ENCODE measurements at regions not wholly inside any gene's neighbourhood (a gene's known extent, or its start where the extent isn't known, plus 50 kb on each side); places are given as distances from the start of the nearest gene placed in this dataset.

DNA sequence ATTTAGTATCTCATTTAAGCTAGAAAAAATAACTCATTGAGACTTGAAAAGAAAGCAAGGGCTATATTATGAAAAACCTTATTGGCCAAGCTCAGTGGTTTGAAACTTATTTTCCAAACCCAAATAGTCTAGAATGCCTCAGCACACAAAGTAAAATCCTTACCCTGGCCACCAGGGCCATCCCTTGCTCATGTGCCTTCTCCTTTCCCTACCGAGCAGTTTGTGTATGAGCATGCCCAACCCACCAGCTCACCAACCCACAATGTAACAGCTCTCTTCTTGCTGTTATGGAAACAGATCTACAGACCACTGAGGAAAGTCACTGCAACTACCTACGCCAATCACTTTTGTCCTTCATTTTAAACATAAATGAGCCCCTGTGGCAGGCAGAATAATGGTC, 79.6 kb upstream of the CARMIL1 start:
- DNase-seq (ENCODE audit: low read depth, low spot score) = no peak
- Histone ChIP-seq H3K27ac (ENCODE audit: control insufficient read depth, insufficient read depth) (no peak overlapping the region), H3K79me2 (ENCODE audit: control insufficient read depth, insufficient read depth, low read length) (no peaks in the 10 kb centered on the region), H3K36me3 (ENCODE audit: control insufficient read depth in 2 of 2, insufficient read depth in 2 of 2, low read length in 1 of 2) (no peaks in the 10 kb centered on the region), H2AFZ (ENCODE audit: control insufficient read depth, low read depth, low read length) (no peak overlapping the region), H3K27me3 (replicated peaks in 1 of 2; ENCODE audit: control insufficient read depth in 2 of 2, insufficient read depth in 2 of 2, low read length in 1 of 2) (no peaks in the 10 kb centered on the region), H3K4me1 (ENCODE audit: control insufficient read depth, insufficient read depth, low read length) (no peaks in the 10 kb centered on the region), H3K4me2 (ENCODE audit: control insufficient read depth, insufficient read depth) (no peak overlapping the region), H3K9me3 (replicated peaks; ENCODE audit: control insufficient read depth, insufficient read depth, low read length) (no peaks in the 10 kb centered on the region), H3K9ac (ENCODE audit: control insufficient read depth, insufficient read depth, low read length) (no peak overlapping the region), H4K20me1 (ENCODE audit: control insufficient read depth, insufficient read depth) (no peaks in the 10 kb centered on the region), H3K4me3 (no peak overlapping the region)
- no peak for FAIRE-seq
- no peak for ATAC-seq
- RAD21 ChIA-PET (ENCODE audit: unreplicated experiment) = no interaction called here
- in situ Hi-C loops (cut with MboI) = no loop called here
- intact Hi-C loops (cut with micrococcal nuclease; ENCODE audit: unreplicated experiment) = no loop called here
- SMC1A ChIA-PET (ENCODE audit: uncharacterized antibody, unreplicated experiment) = interaction anchor here (1.7 kb wide), 1 partner anchor 18 kb away, joined by 3 read pairs; no protein-coding TSS in a partner anchor
- WGBS (ENCODE audit: insufficient coverage, insufficient replicate concordance, low lambda C conversion rate, missing lambda C conversion rate) = 30% methylated on average over 2 of the region's 2 CpGs
- TF ChIP-seq, protein P1, sequence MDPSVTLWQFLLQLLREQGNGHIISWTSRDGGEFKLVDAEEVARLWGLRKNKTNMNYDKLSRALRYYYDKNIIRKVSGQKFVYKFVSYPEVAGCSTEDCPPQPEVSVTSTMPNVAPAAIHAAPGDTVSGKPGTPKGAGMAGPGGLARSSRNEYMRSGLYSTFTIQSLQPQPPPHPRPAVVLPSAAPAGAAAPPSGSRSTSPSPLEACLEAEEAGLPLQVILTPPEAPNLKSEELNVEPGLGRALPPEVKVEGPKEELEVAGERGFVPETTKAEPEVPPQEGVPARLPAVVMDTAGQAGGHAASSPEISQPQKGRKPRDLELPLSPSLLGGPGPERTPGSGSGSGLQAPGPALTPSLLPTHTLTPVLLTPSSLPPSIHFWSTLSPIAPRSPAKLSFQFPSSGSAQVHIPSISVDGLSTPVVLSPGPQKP (IDR thresholded peaks at IDR 0.05; ENCODE audit: low read depth, low read length) = no peak
- TF ChIP-seq HCFC1 (IDR thresholded peaks at IDR 0.05; ENCODE audit: low read length) = no peak
- TF ChIP-seq, protein P2, sequence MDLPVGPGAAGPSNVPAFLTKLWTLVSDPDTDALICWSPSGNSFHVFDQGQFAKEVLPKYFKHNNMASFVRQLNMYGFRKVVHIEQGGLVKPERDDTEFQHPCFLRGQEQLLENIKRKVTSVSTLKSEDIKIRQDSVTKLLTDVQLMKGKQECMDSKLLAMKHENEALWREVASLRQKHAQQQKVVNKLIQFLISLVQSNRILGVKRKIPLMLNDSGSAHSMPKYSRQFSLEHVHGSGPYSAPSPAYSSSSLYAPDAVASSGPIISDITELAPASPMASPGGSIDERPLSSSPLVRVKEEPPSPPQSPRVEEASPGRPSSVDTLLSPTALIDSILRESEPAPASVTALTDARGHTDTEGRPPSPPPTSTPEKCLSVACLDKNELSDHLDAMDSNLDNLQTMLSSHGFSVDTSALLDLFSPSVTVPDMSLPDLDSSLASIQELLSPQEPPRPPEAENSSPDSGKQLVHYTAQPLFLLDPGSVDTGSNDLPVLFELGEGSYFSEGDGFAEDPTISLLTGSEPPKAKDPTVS (IDR thresholded peaks at IDR 0.05; ENCODE audit: low read depth, low read length) = no peak
- POLR2A ChIA-PET = no interaction called here
- CTCF ChIA-PET = interaction anchor here (1.2 kb wide), 1 partner anchor 24 kb away, joined by 5 read pairs; no protein-coding TSS in a partner anchor
- BruUV-seq (replicated peaks) = no TSS peak

DNA sequence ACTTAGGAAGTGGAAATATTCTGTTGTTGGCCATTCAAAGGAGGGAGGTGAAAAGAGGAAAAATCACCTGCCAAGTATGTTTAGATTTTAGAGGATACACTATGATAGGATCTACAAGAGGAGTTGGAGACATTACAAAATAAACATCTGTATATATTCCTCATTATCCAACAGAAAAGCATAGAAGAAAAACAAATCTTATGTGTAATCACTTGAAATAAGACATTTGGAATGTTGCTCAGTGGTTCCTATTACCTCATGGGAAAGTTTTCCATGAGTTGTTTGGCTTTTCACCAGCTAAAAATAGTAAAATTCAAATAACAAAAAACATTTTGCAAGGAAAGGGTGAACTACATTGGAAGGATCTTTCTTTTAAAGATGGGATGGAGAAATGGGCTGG, 76.7 kb upstream of the CARMIL1 start:
- no peak overlapping the region for H3K4me2 ChIP-seq (ENCODE audit: control insufficient read depth, insufficient read depth)
- no TSS peak for BruUV-seq (replicated peaks)
- no peaks in the 10 kb centered on the region for H3K79me2 ChIP-seq (ENCODE audit: control insufficient read depth, insufficient read depth, low read length)
- no peak overlapping the region for H3K27ac ChIP-seq (ENCODE audit: control insufficient read depth, insufficient read depth)
- no peaks in the 10 kb centered on the region for H4K20me1 ChIP-seq (ENCODE audit: control insufficient read depth, insufficient read depth)
- H3K36me3 ChIP-seq (ENCODE audit: control insufficient read depth in 2 of 2, insufficient read depth in 2 of 2, low read length in 1 of 2) = no peaks in the 10 kb centered on the region
- no peak overlapping the region for H3K9ac ChIP-seq (ENCODE audit: control insufficient read depth, insufficient read depth, low read length)
- RAD21 ChIA-PET (ENCODE audit: unreplicated experiment) = no interaction called here
- no peaks in the 10 kb centered on the region for H3K4me1 ChIP-seq (ENCODE audit: control insufficient read depth, insufficient read depth, low read length)
- no peak overlapping the region for H3K4me3 ChIP-seq
- DNase-seq (ENCODE audit: low read depth, low spot score) (no peak), ATAC-seq (no peak), FAIRE-seq (no peak)
- no peak overlapping the region for H2AFZ ChIP-seq (ENCODE audit: control insufficient read depth, low read depth, low read length)
- SMC1A ChIA-PET (ENCODE audit: uncharacterized antibody, unreplicated experiment) = no interaction called here
- POLR2A ChIA-PET = no interaction called here
- no peaks in the 10 kb centered on the region; a peak in 1 of 4 replicates for H3K27me3 ChIP-seq (replicated peaks in 1 of 2; ENCODE audit: control insufficient read depth in 2 of 2, insufficient read depth in 2 of 2, low read length in 1 of 2)
- H3K9me3 ChIP-seq (replicated peaks; ENCODE audit: control insufficient read depth, insufficient read depth, low read length) = no peaks in the 10 kb centered on the region
- CTCF ChIA-PET = no interaction called here
- intact Hi-C loops (cut with micrococcal nuclease; ENCODE audit: unreplicated experiment) (no loop called here), in situ Hi-C loops (cut with MboI) (no loop called here)
- TF ChIP-seq, protein P3, sequence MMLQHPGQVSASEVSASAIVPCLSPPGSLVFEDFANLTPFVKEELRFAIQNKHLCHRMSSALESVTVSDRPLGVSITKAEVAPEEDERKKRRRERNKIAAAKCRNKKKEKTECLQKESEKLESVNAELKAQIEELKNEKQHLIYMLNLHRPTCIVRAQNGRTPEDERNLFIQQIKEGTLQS (IDR thresholded peaks at IDR 0.05; ENCODE audit: borderline replicate concordance, extremely low read depth, low read depth, low read length) = no peak
- TF ChIP-seq ZNF622 (IDR thresholded peaks at IDR 0.05) = no peak
- no peak for TF ChIP-seq CEBPB (IDR thresholded peaks at IDR 0.05; ENCODE audit: borderline replicate concordance in 1 of 2, low read depth in 2 of 2, low read length in 2 of 2)
- TF ChIP-seq KAT2A (conservative IDR thresholded peaks at IDR 0.05; ENCODE audit: control insufficient read depth, low read depth, low read length) = no peak
- no peak for TF ChIP-seq EP300 (IDR thresholded peaks at IDR 0.05; ENCODE audit: borderline replicate concordance in 1 of 2, control insufficient read depth in 1 of 2, low read depth in 2 of 2, low read length in 2 of 2)
- TF ChIP-seq KDM1A (IDR thresholded peaks at IDR 0.05; ENCODE audit: borderline replicate concordance) = no peak
- no peak for TF ChIP-seq NBN (IDR thresholded peaks at IDR 0.05)
- no peak for TF ChIP-seq TCF3 (IDR thresholded peaks at IDR 0.05; ENCODE audit: borderline replicate concordance, insufficient read depth, low read depth, low read length)
- TF ChIP-seq TBL1XR1 (IDR thresholded peaks at IDR 0.05; ENCODE audit: low read depth, low read length) = no peak
- TF ChIP-seq GATAD2B (conservative IDR thresholded peaks at IDR 0.05; ENCODE audit: low read depth) = no peak
- TF ChIP-seq, protein P4, sequence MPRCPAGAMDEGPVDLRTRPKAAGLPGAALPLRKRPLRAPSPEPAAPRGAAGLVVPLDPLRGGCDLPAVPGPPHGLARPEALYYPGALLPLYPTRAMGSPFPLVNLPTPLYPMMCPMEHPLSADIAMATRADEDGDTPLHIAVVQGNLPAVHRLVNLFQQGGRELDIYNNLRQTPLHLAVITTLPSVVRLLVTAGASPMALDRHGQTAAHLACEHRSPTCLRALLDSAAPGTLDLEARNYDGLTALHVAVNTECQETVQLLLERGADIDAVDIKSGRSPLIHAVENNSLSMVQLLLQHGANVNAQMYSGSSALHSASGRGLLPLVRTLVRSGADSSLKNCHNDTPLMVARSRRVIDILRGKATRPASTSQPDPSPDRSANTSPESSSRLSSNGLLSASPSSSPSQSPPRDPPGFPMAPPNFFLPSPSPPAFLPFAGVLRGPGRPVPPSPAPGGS (IDR thresholded peaks at IDR 0.05; ENCODE audit: borderline replicate concordance, insufficient read depth, low read depth, low read length, poor library complexity, severe bottlenecking) = no peak
- no peak for TF ChIP-seq ZZZ3 (IDR thresholded peaks at IDR 0.05; ENCODE audit: control insufficient read depth, insufficient read length, low read depth)

All from GM12878 (cell line).